MCF 10A (cell line): ENCODE measurements at regions not wholly inside any gene's neighbourhood (a gene's known extent, or its start where the extent isn't known, plus 50 kb on each side); places are given as distances from the start of the nearest gene placed in this dataset.
A peak's percentile ranks its signal among the peaks of the same experiment; 100 is the strongest.

ENCODE experiments used
- BruUV-seq: library from RNA; stranded (reverse); fragments of 400-500 nt; replicated peaks from 2 replicates; lab custom pipeline; 2021; lab: Mats Ljungman, UMichigan
- CTCF ChIA-PET: fragments of 300-600 bp; sonication (Branson Sonifier 250); formaldehyde crosslinking; extraction: SDS; loops from one replicate; lab custom pipeline; 2021; ENCODE audit warnings: antibody characterized with exemption, inconsistent platforms; lab: Yijun Ruan, JAX
- POLR2A ChIA-PET: fragments of 300-600, 350-650 bp; sonication (Branson Sonifier 250); formaldehyde crosslinking; extraction: SDS; loops from one replicate; lab custom pipeline; 2020; ENCODE audit warnings: antibody characterized with exemption, inconsistent platforms; lab: Yijun Ruan, JAX
- DNase-seq: peaks from one replicate; pipeline ENCODE4 v3.0.0-alpha.2; 2018; ENCODE audit not compliant: unreplicated experiment
- H3K27ac Mint-ChIP-seq: one replicate; pipeline ENCODE4 v1.8.0; 2022; ENCODE audit warnings: mild to moderate bottlenecking, low read depth, mixed read lengths; ENCODE audit not compliant: unreplicated experiment
- H3K27me3 Mint-ChIP-seq: one replicate; pipeline ENCODE4 v1.8.0; 2022; ENCODE audit warnings: mixed read lengths; ENCODE audit not compliant: insufficient read depth, unreplicated experiment
- H3K36me3 Mint-ChIP-seq: one replicate; pipeline ENCODE4 v1.8.0; 2022; ENCODE audit warnings: mild to moderate bottlenecking, moderate library complexity, mixed read lengths; ENCODE audit not compliant: insufficient read depth, unreplicated experiment
- H3K4me1 Mint-ChIP-seq: one replicate; pipeline ENCODE4 v1.8.0; 2022; ENCODE audit warnings: mixed read lengths; ENCODE audit not compliant: insufficient read depth, unreplicated experiment
- H3K4me3 Mint-ChIP-seq: one replicate; pipeline ENCODE4 v1.8.0; 2022; ENCODE audit warnings: mild to moderate bottlenecking, moderate library complexity, mixed read lengths; ENCODE audit not compliant: unreplicated experiment
- H3K9me3 Mint-ChIP-seq: one replicate; pipeline ENCODE4 v1.8.0; 2022; ENCODE audit warnings: mixed read lengths; ENCODE audit not compliant: unreplicated experiment
- CTCF ChIP-seq: fragments of 200-600 bp; IDR thresholded peaks from one replicate; pipeline ENCODE4 v1.8.0; 2022; ENCODE audit warnings: antibody characterized with exemption, mild to moderate bottlenecking; ENCODE audit not compliant: unreplicated experiment
- intact Hi-C: fragments of 100-400 bp; cut with micrococcal nuclease; formaldehyde crosslinking; loops from 2 replicates; pipeline ENCODE4 v1.14.1; 2022

DNA sequence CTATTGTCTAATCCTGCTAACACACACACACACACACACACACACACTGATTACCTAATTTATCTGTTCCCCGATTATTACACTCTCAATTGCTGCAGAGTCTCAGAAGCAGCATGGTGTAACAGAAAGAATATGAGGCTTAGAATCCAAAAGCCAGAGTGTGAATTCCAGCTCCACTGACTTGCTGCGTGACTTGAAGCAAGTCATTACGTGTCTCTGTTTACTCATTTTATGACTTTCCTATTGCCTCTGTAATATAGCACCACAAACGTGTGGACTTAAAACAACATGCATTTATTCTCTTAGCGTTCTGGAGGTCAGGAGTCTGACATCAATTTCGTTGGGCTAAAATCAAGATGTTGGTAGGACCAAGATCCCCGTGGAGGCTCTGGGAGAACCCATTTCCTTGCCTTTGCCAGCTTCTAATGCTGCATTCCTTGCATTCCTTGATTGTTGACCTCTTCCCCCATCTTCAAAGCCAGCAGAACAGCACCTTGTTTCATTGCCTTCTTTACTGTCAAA is 55.9 kb upstream of the ATP5PO start:
- Mint-ChIP-seq H3K9me3 (no peaks in the 10 kb centered on the region), H3K36me3 (no peaks in the 10 kb centered on the region), H3K4me3 (peak overlapping the region; percentile 2), H3K27ac (peak overlapping the region; percentile 20), H3K27me3 (no peaks in the 10 kb centered on the region), H3K4me1 (peaks cover 43% of the 10 kb centered on the region)
- ChIA-PET POLR2A (interaction anchor here (0.9 to 2.8 kb wide), 7 partner anchors 12 to 104 kb away, joined by 3 to 18 read pairs (median 3); no protein-coding TSS in a partner anchor), CTCF (interaction anchor here (0.6 to 2.3 kb wide), 5 partner anchors 10 to 273 kb away, joined by 3 to 8 read pairs (median 4); no protein-coding TSS in a partner anchor)
- no peak for TF ChIP-seq CTCF
- BruUV-seq: no TSS peak
- intact Hi-C loops: no loop called here
- DNase-seq: peak; percentile 62

- POLR2A ChIA-PET: interaction anchor here (0.9 to 2.8 kb wide), 5 partner anchors 10 to 31 kb away, joined by 3 to 18 read pairs (median 4); no protein-coding TSS in a partner anchor
- H3K27ac Mint-ChIP-seq: peak overlapping the region; percentile 12
These were observed 54.0 kb upstream of the ATP5PO start for GRCh38 chr21:33969581-33969980.

DNA sequence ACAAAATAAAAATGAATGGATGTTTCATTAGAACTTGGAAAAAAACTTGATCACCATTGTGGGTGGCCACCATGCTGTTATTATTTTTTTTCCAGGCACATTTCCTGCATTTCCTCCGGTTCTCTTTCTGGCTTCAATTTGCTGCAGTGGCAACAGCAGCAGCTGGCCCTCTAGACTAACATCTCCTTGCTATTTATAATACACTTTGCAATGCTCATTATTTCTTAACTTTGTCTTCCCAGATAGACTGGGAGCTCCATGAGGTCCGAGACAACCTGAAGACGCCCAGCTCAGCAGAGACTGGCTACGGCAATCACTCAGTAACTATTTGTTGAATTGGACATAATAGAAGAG is 53.4 kb upstream of the ATP5PO start:
- no TSS peak for BruUV-seq
- no peak for DNase-seq
- Mint-ChIP-seq H3K9me3 (no peaks in the 10 kb centered on the region), H3K4me3 (no peak overlapping the region), H3K27ac (peak overlapping the region; percentile 79), H3K36me3 (no peaks in the 10 kb centered on the region), H3K4me1 (peaks cover 24% of the 10 kb centered on the region), H3K27me3 (no peaks in the 10 kb centered on the region)
- ChIA-PET CTCF (interaction anchor here (0.6 to 3.2 kb wide), 4 partner anchors 10 to 88 kb away, joined by 3 to 14 read pairs (median 4); no protein-coding TSS in a partner anchor), POLR2A (interaction anchor here (0.5 to 1.5 kb wide), 6 partner anchors 9 to 446 kb away, joined by 3 to 10 read pairs (median 4); no protein-coding TSS in a partner anchor)
- TF ChIP-seq CTCF: no peak
- intact Hi-C loops: no loop called here

More at GRCh38 chr21:33969581-33969980, 54.0 kb upstream of the ATP5PO start:
- H3K4me3 Mint-ChIP-seq: no peak overlapping the region
- no peaks in the 10 kb centered on the region for H3K9me3 Mint-ChIP-seq
- intact Hi-C loops: no loop called here
- DNase-seq: no peak
- CTCF ChIA-PET: interaction anchor here (1.6 kb wide), 2 partner anchors 62 to 66 kb away, joined by 3 to 4 read pairs; no protein-coding TSS in a partner anchor
- H3K27me3 Mint-ChIP-seq: no peaks in the 10 kb centered on the region
- no TSS peak for BruUV-seq
- no peaks in the 10 kb centered on the region for H3K36me3 Mint-ChIP-seq
- no peak for TF ChIP-seq CTCF
- H3K4me1 Mint-ChIP-seq: peaks cover 24% of the 10 kb centered on the region

DNA sequence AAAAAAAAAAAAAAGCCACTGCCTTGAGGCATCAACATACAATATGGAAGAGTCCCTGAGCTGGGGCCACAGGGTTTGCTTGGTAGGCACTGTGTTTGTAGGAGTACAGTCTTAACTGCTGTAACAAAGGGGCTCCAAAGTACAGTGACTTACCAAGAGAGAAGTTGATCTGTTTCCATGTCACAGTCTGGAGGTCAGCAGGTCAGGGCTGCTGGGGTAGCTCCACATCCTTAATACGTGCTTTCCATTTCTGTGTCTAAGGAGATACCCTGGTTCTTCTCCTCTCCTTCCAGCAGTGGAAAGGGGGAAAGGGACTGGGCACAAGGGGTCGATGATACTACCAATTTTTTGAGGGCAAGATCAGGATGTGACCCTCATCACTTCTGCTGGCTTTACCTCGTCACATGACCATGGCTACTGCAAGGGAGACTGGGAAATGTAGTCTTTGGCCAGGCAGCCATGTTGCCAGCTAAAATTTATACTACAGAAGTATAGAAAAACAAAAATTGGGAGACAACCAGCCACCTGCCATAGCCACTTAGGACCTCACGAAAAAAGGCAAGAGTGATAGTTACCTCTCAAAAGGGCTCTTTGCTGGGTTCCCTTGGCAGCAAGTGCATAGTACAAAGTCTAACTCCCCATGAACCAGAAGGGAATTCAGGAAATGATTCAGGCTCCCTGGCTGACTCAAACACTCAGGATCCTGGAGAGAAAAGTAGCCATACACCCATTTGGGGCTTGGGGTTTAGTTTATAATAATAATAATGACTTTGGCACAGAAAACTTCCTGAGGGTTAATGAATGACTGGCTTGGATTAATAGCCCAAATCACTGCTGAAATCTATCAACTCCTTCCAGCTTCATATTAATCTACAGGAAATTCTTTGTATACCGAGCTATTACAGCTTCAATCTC is 52.7 kb upstream of the ATP5PO start:
- TF ChIP-seq CTCF: no peak
- DNase-seq: peak; percentile 55
- CTCF ChIA-PET: interaction anchor here (0.6 to 3.2 kb wide), 7 partner anchors 10 to 87 kb away, joined by 3 to 14 read pairs (median 4); no protein-coding TSS in a partner anchor
- no TSS peak for BruUV-seq
- intact Hi-C loops: no loop called here
- POLR2A ChIA-PET: interaction anchor here (0.5 to 1.5 kb wide), 7 partner anchors 9 to 445 kb away, joined by 3 to 10 read pairs (median 4); no protein-coding TSS in a partner anchor
- H3K27ac Mint-ChIP-seq: peak overlapping the region; percentile 79
- H3K36me3 Mint-ChIP-seq: no peaks in the 10 kb centered on the region
- peaks cover 4% of the 10 kb centered on the region for H3K9me3 Mint-ChIP-seq
- peaks cover 24% of the 10 kb centered on the region for H3K4me1 Mint-ChIP-seq
- H3K4me3 Mint-ChIP-seq: no peak overlapping the region
- no peaks in the 10 kb centered on the region for H3K27me3 Mint-ChIP-seq
